OCI-LY3 (cell line): ENCODE measurements at regions not wholly inside any gene's neighbourhood (a gene's known extent, or its start where the extent isn't known, plus 50 kb on each side); places are given as distances from the start of the nearest gene placed in this dataset.

Experiments
- H2AFZ ChIP-seq: fragments of 200-600, 300-600 bp; shearing (Covaris generic); 2 replicates; pipeline ENCODE4 v1.6.0; 2014; ENCODE audit warnings: antibody characterized with exemption, low read depth, low read length
- H3K27ac ChIP-seq: fragments of 200-600, 300-600 bp; sonication (generic); 2 replicates; pipeline ENCODE4 v1.5.1; 2014; ENCODE audit warnings: mild to moderate bottlenecking, low read length, moderate library complexity, mixed read lengths
- H3K27me3 ChIP-seq: fragments of 200-600, 300-600 bp; sonication (generic); 2 replicates; pipeline ENCODE4 v1.6.1; 2014; ENCODE audit warnings: low read depth, low read length, mixed read lengths
- H3K36me3 ChIP-seq: fragments of 200-600, 300-600 bp; sonication (generic); replicated peaks from 2 replicates; pipeline ENCODE3; 2014; ENCODE audit warnings: low read depth, low read length, mixed read lengths
- H3K4me1 ChIP-seq: fragments of 300-600, 200-600 bp; sonication (generic); 2 replicates; pipeline ENCODE4 v1.6.1; 2014; ENCODE audit warnings: low read length, mixed read lengths
- H3K4me2 ChIP-seq: fragments of 200-600, 300-600 bp; sonication (generic); 2 replicates; pipeline ENCODE4 v1.6.1; 2014; ENCODE audit warnings: low read length, mixed read lengths
- H3K4me3 ChIP-seq: fragments of 300-600, 200-600 bp; sonication (generic); 2 replicates; pipeline ENCODE4 v1.5.1; 2014; ENCODE audit warnings: antibody characterized with exemption, mild to moderate bottlenecking, low read length, moderate library complexity
- H3K79me2 ChIP-seq: fragments of 300-600, 200-600 bp; shearing (Covaris generic); 2 replicates; pipeline ENCODE4 v1.6.1; 2014; ENCODE audit warnings: mild to moderate bottlenecking, low read length, mixed read lengths
- H3K9ac ChIP-seq: fragments of 300-600, 200-600 bp; shearing (Covaris generic); 2 replicates; pipeline ENCODE4 v1.6.0; 2014; ENCODE audit warnings: mild to moderate bottlenecking, low read length, moderate library complexity
- H3K9me3 ChIP-seq: fragments of 200-600, 300-600 bp; shearing (Covaris generic); 2 replicates; pipeline ENCODE4 v1.6.1; 2014; ENCODE audit warnings: low read length, mixed read lengths; ENCODE audit not compliant: insufficient read depth
- H4K20me1 ChIP-seq: fragments of 200-600, 300-600 bp; sonication (generic); 2 replicates; pipeline ENCODE4 v1.6.1; 2016; ENCODE audit warnings: low read length, mixed read lengths; ENCODE audit not compliant: insufficient read depth
- EZH2phosphoT487 ChIP-seq: fragments of 200-600 bp; shearing (Covaris generic); IDR thresholded peaks from 2 replicates; pipeline ENCODE4 v1.6.1; 2018; ENCODE audit warnings: antibody characterized with exemption, mixed run types, low read depth
- TF ChIP-seq, protein P1 (sequence below): fragments of 200-600, 300-600 bp; sonication (generic); IDR thresholded peaks from 2 replicates; pipeline ENCODE4 v1.5.1; 2014; ENCODE audit warnings: antibody characterized with exemption, low read length, low read depth

GRCh38 chr4:66906314-66906713, 639.0 kb downstream of the CENPC start:
- no peak overlapping the region for H3K4me3 ChIP-seq
- no peaks in the 10 kb centered on the region for H3K9me3 ChIP-seq
- H4K20me1 ChIP-seq = no peaks in the 10 kb centered on the region
- no peak overlapping the region for H3K4me2 ChIP-seq
- TF ChIP-seq, protein P1, sequence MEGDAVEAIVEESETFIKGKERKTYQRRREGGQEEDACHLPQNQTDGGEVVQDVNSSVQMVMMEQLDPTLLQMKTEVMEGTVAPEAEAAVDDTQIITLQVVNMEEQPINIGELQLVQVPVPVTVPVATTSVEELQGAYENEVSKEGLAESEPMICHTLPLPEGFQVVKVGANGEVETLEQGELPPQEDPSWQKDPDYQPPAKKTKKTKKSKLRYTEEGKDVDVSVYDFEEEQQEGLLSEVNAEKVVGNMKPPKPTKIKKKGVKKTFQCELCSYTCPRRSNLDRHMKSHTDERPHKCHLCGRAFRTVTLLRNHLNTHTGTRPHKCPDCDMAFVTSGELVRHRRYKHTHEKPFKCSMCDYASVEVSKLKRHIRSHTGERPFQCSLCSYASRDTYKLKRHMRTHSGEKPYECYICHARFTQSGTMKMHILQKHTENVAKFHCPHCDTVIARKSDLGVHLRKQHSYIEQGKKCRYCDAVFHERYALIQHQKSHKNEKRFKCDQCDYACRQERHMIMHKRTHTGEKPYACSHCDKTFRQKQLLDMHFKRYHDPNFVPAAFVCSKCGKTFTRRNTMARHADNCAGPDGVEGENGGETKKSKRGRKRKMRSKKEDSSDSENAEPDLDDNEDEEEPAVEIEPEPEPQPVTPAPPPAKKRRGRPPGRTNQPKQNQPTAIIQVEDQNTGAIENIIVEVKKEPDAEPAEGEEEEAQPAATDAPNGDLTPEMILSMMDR = no peak
- no peak for TF ChIP-seq EZH2phosphoT487
- H2AFZ ChIP-seq = peak overlapping the region; percentile 19; the same call in 1 of the 2 replicates
- H3K9ac ChIP-seq = no peak overlapping the region
- no peak overlapping the region for H3K27ac ChIP-seq
- H3K4me1 ChIP-seq = no peaks in the 10 kb centered on the region
- H3K79me2 ChIP-seq = no peaks in the 10 kb centered on the region
- H3K27me3 ChIP-seq = no peaks in the 10 kb centered on the region
- H3K36me3 ChIP-seq = no peaks in the 10 kb centered on the region

DNA sequence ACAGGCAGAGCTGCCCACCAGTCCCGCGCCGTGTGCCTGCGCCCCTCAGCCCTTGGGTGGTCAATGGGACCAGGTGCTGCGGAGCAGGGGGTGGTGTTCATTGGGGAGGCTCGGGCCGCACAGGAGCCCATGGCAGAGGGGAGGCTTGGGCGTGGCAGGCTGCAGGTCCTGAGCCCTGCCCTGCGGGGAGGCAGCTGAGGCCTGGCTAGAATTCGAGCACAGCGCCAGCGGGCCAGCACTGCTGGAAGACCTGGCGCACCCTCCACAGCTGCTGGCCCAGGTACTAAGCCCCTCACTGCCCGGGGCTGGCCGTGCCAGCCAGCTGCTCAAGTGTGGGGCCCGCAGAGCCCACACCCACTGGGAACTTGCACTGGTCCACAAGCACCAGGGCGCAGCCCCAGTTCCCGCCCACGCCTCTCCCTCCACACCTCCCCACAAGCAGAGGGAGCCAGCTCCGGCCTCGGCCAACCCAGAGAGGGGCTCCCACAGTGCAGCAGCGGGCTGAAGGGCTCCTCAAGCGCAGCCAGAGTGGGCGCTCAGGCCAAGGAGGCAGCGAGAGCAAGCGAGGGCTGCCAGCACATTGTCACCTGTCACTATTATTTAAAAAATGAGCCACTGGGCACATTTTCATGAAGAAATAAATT, 645.8 kb downstream of the CENPC start:
- Histone ChIP-seq H3K79me2 (no peaks in the 10 kb centered on the region), H3K4me2 (no peak overlapping the region), H2AFZ (no peak overlapping the region), H3K27me3 (no peaks in the 10 kb centered on the region), H3K4me1 (no peaks in the 10 kb centered on the region), H3K9ac (no peak overlapping the region), H4K20me1 (no peaks in the 10 kb centered on the region), H3K4me3 (no peak overlapping the region), H3K36me3 (no peaks in the 10 kb centered on the region), H3K9me3 (no peaks in the 10 kb centered on the region), H3K27ac (no peak overlapping the region)
- TF ChIP-seq EZH2phosphoT487 = no peak
- TF ChIP-seq, protein P1 = no peak

DNA sequence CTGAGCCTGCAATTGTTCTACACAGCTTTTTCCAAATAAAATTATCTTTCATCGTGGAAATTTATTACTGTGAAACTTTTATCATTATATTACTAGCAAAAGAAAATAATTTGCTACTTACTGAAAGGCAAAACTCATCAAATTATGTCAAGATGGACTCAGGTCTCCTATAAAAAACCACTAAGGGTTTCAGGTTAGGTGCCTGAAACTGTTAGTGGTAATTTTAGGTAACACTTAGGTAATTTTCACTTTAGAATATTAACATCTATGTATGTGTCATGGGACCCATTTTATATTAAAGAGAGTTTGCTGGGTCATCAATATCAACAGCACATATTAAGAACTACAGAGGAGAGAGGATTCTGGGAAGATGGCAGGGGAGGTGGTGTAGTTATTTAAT, 651.5 kb downstream of the CENPC start:
- Histone ChIP-seq H3K27me3 (no peaks in the 10 kb centered on the region), H3K9ac (no peak overlapping the region), H3K27ac (no peak overlapping the region), H3K4me3 (no peak overlapping the region), H3K9me3 (no peaks in the 10 kb centered on the region), H2AFZ (no peak overlapping the region), H3K36me3 (no peaks in the 10 kb centered on the region), H4K20me1 (no peaks in the 10 kb centered on the region), H3K4me2 (no peak overlapping the region), H3K4me1 (no peaks in the 10 kb centered on the region), H3K79me2 (no peaks in the 10 kb centered on the region)
- TF ChIP-seq, protein P1 = no peak
- no peak for TF ChIP-seq EZH2phosphoT487

- Histone ChIP-seq H3K27me3 (no peaks in the 10 kb centered on the region), H3K27ac (no peak overlapping the region), H3K4me2 (no peak overlapping the region), H3K79me2 (no peaks in the 10 kb centered on the region), H3K36me3 (no peaks in the 10 kb centered on the region), H2AFZ (no peak overlapping the region), H3K4me3 (no peak overlapping the region), H4K20me1 (no peaks in the 10 kb centered on the region), H3K9me3 (no peaks in the 10 kb centered on the region), H3K4me1 (no peaks in the 10 kb centered on the region), H3K9ac (no peak overlapping the region)
- TF ChIP-seq, protein P1 = no peak
- no peak for TF ChIP-seq EZH2phosphoT487
Observed at GRCh38 chr4:66887061-66887460, 658.2 kb downstream of the CENPC start.
